SJCRH30 (cell line): ENCODE measurements at regions not wholly inside any gene's neighbourhood (a gene's known extent, or its start where the extent isn't known, plus 50 kb on each side); places are given as distances from the start of the nearest gene placed in this dataset.
A peak's percentile ranks its signal among the peaks of the same experiment; 100 is the strongest.

Experiments
- DNase-seq, 2 experiments: peaks; one replicate each; pipeline ENCODE4 v3.0.0-alpha.2; 2015 to 2020
- H3K27ac ChIP-seq: fragments of 250-450 bp; sonication (Bioruptor Pico); 2 replicates; pipeline ENCODE4 v1.5.1; 2020; ENCODE audit warnings: mild to moderate bottlenecking, moderate library complexity
- H3K27me3 ChIP-seq: fragments of 250-450 bp; sonication (Bioruptor Pico); 2 replicates; pipeline ENCODE4 v1.5.1; 2020; ENCODE audit warnings: mild to moderate bottlenecking, moderate library complexity
- H3K36me3 ChIP-seq: fragments of 250-450 bp; sonication (Bioruptor Pico); 2 replicates; pipeline ENCODE4 v1.5.1; 2020; ENCODE audit warnings: mild to moderate bottlenecking, moderate library complexity
- H3K4me1 ChIP-seq: fragments of 250-450 bp; sonication (Bioruptor Pico); 2 replicates; pipeline ENCODE4 v1.5.1; 2020; ENCODE audit warnings: mild to moderate bottlenecking, moderate library complexity
- H3K4me3 ChIP-seq: fragments of 250-450 bp; sonication (Bioruptor Pico); 2 replicates; pipeline ENCODE4 v1.5.1; 2020; ENCODE audit warnings: mild to moderate bottlenecking, moderate library complexity
- H3K9me3 ChIP-seq: fragments of 250-450 bp; sonication (Bioruptor Pico); replicated peaks from 2 replicates; pipeline ENCODE4 v1.5.1; 2020; ENCODE audit warnings: mild to moderate bottlenecking, moderate library complexity

DNA sequence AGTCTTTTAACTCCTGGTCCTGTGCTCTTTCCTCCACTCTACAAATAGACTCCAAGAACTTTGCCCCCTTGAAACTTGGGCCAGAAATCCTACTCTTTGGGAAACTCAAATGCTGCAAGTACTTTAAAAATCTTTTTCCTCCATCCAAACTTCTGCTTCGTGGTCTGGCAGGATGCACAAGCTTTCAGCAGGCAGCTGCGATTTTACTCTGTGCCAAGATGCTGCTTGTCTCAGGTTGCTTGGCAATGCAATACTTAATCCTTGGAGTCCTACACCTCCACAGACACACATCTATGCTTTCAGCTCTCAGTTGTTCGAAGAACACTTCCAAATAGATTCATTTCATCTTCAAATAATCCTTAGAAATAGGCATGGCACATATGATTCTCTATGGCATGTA is 435.3 kb upstream of the USP24 start:
- Histone ChIP-seq H3K4me1 (no peaks in the 10 kb centered on the region), H3K36me3 (no peaks in the 10 kb centered on the region), H3K4me3 (no peak overlapping the region), H3K9me3 (no peaks in the 10 kb centered on the region), H3K27ac (no peak overlapping the region), H3K27me3 (no peaks in the 10 kb centered on the region)
- DNase-seq, result no peak

DNA sequence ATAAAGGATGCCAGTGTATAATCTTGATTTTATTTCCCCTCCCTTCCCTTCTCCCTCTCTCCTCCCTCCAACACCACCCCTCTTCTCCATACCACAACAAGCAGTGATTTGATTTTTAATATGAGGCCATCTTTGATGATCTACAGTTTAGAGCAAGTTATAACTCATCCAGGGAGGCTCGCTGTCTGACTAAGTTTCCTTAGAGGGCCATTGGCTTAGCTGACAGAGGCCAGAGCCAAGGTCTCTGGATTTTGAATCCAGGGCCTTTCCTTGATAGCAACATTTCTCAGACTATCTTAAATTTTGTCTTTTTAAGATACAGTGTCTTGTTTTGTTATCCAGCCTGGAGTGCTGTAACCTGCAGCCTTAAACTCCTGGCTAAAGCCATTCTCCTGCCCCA is 431.0 kb upstream of the USP24 start:
- Histone ChIP-seq H3K9me3 (no peaks in the 10 kb centered on the region), H3K36me3 (no peaks in the 10 kb centered on the region), H3K27me3 (no peaks in the 10 kb centered on the region), H3K27ac (no peak overlapping the region), H3K4me1 (no peaks in the 10 kb centered on the region), H3K4me3 (no peak overlapping the region)
- DNase-seq, result no peak

GRCh38 chr1:55645270-55645669 is 430.1 kb upstream of the USP24 start:
- no peak for DNase-seq
- H3K36me3 ChIP-seq, result no peaks in the 10 kb centered on the region
- no peak overlapping the region for H3K27ac ChIP-seq
- no peaks in the 10 kb centered on the region for H3K4me1 ChIP-seq
- no peak overlapping the region for H3K4me3 ChIP-seq
- no peaks in the 10 kb centered on the region for H3K9me3 ChIP-seq
- no peaks in the 10 kb centered on the region for H3K27me3 ChIP-seq

DNA sequence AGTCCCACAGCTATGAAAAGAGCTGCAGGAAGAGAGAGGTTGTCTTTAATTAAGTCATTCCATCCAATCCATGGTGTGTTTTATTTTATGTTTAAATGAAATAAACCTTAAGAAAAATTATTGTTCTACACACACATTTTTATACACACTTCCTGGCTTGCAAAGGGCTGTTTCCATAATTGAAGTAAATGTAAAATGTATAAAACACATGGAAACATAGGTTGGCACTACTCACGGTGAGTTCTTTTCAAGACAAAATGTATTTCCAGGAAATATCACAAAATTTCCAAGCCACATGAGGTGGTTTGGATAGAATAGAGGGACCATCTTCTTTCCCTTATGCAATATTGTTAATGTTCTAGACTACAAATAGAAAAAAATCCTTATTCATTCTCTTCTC is 426.8 kb upstream of the USP24 start:
- Histone ChIP-seq H3K36me3 (no peaks in the 10 kb centered on the region), H3K9me3 (no peaks in the 10 kb centered on the region), H3K27ac (no peak overlapping the region), H3K4me3 (no peak overlapping the region), H3K4me1 (no peaks in the 10 kb centered on the region), H3K27me3 (no peaks in the 10 kb centered on the region; the same call in none of the 2 replicates)
- DNase-seq, result no peak

GRCh38 chr1:55640708-55641473 is 425.7 kb upstream of the USP24 start:
- Histone ChIP-seq H3K4me3 (no peak overlapping the region), H3K9me3 (no peaks in the 10 kb centered on the region), H3K27ac (no peak overlapping the region), H3K36me3 (no peaks in the 10 kb centered on the region), H3K27me3 (peaks cover 3% of the 10 kb centered on the region), H3K4me1 (no peaks in the 10 kb centered on the region)
- peak in 1 of 2 experiments; percentile 17 for DNase-seq

DNA sequence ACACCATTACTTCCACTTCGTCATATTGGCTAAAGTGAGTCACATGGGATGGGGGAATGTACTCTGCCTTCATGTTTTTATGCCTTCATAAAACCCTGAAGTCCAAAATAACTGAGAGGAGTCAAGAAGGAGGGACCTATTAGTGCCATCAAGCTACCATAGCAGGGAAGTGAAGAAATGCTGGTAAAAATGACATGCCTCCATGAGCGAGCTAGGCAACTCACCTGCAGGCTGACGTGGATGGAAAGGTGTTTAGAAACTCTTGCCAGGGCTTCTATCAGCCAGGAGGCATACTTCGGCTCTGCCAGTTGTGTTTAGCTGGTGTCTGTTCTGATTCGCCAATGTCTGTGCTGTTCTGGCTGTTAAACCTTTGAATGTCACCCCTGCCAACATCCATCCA is 424.4 kb upstream of the USP24 start:
- Histone ChIP-seq H3K4me1 (no peaks in the 10 kb centered on the region), H3K36me3 (no peaks in the 10 kb centered on the region), H3K9me3 (no peaks in the 10 kb centered on the region), H3K27me3 (peaks cover 3% of the 10 kb centered on the region), H3K27ac (no peak overlapping the region), H3K4me3 (no peak overlapping the region)
- no peak for DNase-seq

DNA sequence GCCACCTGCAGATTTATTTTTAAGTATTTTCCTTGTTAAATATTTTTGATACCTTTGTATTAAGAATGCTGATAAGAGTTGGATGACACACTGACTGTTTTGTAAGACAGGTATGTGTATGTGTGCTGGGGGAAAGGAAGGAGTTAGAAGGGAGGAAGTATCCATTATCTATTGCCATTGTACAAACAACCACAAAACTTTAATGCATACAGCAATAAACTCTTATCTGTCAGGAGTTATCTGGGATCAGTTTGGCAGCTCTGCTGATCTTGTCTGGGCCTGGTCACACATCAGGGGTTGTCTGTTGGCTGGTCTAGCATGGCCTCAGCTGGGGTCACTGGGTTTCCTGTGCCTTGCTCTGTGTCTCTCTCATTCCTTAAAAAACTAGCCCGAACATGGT is 423.9 kb upstream of the USP24 start:
- Histone ChIP-seq H3K27me3 (peaks cover 3% of the 10 kb centered on the region), H3K36me3 (no peaks in the 10 kb centered on the region), H3K4me1 (no peaks in the 10 kb centered on the region), H3K4me3 (no peak overlapping the region), H3K27ac (no peak overlapping the region), H3K9me3 (no peaks in the 10 kb centered on the region)
- no peak for DNase-seq

DNA sequence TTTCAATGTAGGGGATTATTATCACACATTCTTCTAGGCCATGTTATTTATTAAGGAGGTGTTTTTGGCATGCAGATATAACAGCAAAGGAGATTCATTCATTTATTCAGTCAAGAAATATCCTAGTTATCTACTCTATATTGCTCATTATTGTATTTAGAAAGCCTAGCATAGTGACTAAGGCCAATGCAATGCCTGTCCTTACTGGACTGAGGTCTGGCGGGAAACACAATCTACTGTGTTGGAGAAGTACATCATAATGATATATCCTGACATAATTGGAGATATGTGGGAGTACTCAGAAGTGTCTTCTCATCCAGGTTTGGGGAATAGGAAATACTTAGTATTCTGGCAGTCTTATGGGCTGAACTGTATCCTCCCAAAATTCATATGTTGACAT is 421.5 kb upstream of the USP24 start:
- Histone ChIP-seq H3K9me3 (no peaks in the 10 kb centered on the region), H3K27me3 (peaks cover 3% of the 10 kb centered on the region), H3K4me3 (no peak overlapping the region), H3K36me3 (no peaks in the 10 kb centered on the region), H3K27ac (no peak overlapping the region), H3K4me1 (no peaks in the 10 kb centered on the region)
- DNase-seq, result no peak

GRCh38 chr1:55635856-55636255 is 420.7 kb upstream of the USP24 start:
- Histone ChIP-seq H3K9me3 (no peaks in the 10 kb centered on the region), H3K4me3 (no peak overlapping the region), H3K36me3 (no peaks in the 10 kb centered on the region), H3K27me3 (peaks cover 3% of the 10 kb centered on the region), H3K4me1 (no peaks in the 10 kb centered on the region), H3K27ac (no peak overlapping the region)
- no peak for DNase-seq

GRCh38 chr1:55634516-55634915 is 419.4 kb upstream of the USP24 start:
- H3K36me3 ChIP-seq, result no peaks in the 10 kb centered on the region
- no peak overlapping the region for H3K27ac ChIP-seq
- no peaks in the 10 kb centered on the region for H3K4me1 ChIP-seq
- H3K27me3 ChIP-seq, result peaks cover 3% of the 10 kb centered on the region
- no peak overlapping the region for H3K4me3 ChIP-seq
- no peak for DNase-seq
- H3K9me3 ChIP-seq, result no peaks in the 10 kb centered on the region

DNA sequence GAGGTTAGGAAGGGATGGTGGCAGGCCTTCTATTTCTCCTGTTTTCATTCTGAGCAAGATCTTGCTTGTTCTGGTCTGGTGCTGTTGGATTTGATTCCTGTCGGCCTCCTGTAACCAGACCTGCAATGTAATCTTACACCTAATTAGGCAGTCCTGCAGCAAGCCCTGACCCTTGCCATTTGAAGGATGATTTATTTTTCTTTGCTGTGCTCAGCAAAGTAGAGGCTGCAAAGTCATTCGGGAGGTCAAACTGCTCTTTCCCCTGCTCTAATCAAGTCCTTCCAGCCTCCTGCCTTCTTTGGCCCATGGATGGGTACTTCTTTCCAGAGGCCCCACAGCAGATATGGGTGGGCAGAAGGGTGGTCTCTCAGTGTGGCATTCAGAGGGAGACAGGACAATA is 417.7 kb upstream of the USP24 start:
- H3K27ac ChIP-seq, result no peak overlapping the region
- no peaks in the 10 kb centered on the region for H3K4me1 ChIP-seq
- H3K4me3 ChIP-seq, result no peak overlapping the region
- DNase-seq, result no peak
- H3K9me3 ChIP-seq, result no peaks in the 10 kb centered on the region
- H3K36me3 ChIP-seq, result no peaks in the 10 kb centered on the region
- peaks cover 3% of the 10 kb centered on the region; the same call in 1 of the 2 replicates for H3K27me3 ChIP-seq

GRCh38 chr1:55632058-55632457 is 416.9 kb upstream of the USP24 start:
- H3K4me3 ChIP-seq, result no peak overlapping the region
- peaks cover 3% of the 10 kb centered on the region; the same call in 1 of the 2 replicates for H3K27me3 ChIP-seq
- DNase-seq, result no peak
- no peak overlapping the region for H3K27ac ChIP-seq
- no peaks in the 10 kb centered on the region for H3K36me3 ChIP-seq
- H3K4me1 ChIP-seq, result no peaks in the 10 kb centered on the region
- H3K9me3 ChIP-seq, result no peaks in the 10 kb centered on the region

GRCh38 chr1:55631509-55631908 is 416.3 kb upstream of the USP24 start:
- H3K27ac ChIP-seq, result no peak overlapping the region
- H3K4me3 ChIP-seq, result no peak overlapping the region
- no peaks in the 10 kb centered on the region; the same call in 1 of the 2 replicates for H3K27me3 ChIP-seq
- H3K4me1 ChIP-seq, result no peaks in the 10 kb centered on the region
- H3K9me3 ChIP-seq, result no peaks in the 10 kb centered on the region
- no peak for DNase-seq
- H3K36me3 ChIP-seq, result no peaks in the 10 kb centered on the region

- H3K27me3 ChIP-seq, result no peaks in the 10 kb centered on the region
- H3K36me3 ChIP-seq, result no peaks in the 10 kb centered on the region
- H3K4me3 ChIP-seq, result no peak overlapping the region
- no peaks in the 10 kb centered on the region for H3K9me3 ChIP-seq
- DNase-seq, result no peak
- H3K27ac ChIP-seq, result no peak overlapping the region
- no peaks in the 10 kb centered on the region for H3K4me1 ChIP-seq
Observed at GRCh38 chr1:55626326-55626725, 411.2 kb upstream of the USP24 start.

- no peak for DNase-seq
- Histone ChIP-seq H3K36me3 (no peaks in the 10 kb centered on the region), H3K9me3 (no peaks in the 10 kb centered on the region), H3K4me1 (no peaks in the 10 kb centered on the region), H3K4me3 (no peak overlapping the region), H3K27ac (no peak overlapping the region), H3K27me3 (no peaks in the 10 kb centered on the region)
Observed at GRCh38 chr1:55624766-55625165, 409.6 kb upstream of the USP24 start.

- Histone ChIP-seq H3K4me3 (no peak overlapping the region), H3K27ac (no peak overlapping the region), H3K4me1 (no peaks in the 10 kb centered on the region), H3K36me3 (no peaks in the 10 kb centered on the region), H3K9me3 (no peaks in the 10 kb centered on the region), H3K27me3 (no peaks in the 10 kb centered on the region)
- no peak for DNase-seq
Observed at GRCh38 chr1:55623311-55623710, 408.1 kb upstream of the USP24 start.
